ENCODE measurements at regions not wholly inside any gene's neighbourhood (a gene's known extent, or its start where the extent isn't known, plus 50 kb on each side); places are given as distances from the start of the nearest gene placed in this dataset.
"Not testable (repeated sequence)": the region's sequence is repeated elsewhere in the genome, so short reads cannot be mapped to it uniquely, and the experiment has no call there.

- Mint-ChIP-seq H3K9me3 (ENCODE audit: unreplicated experiment) (peaks cover 9% of the 10 kb centered on the region), H3K36me3 (ENCODE audit: insufficient read depth, unreplicated experiment) (no peaks in the 10 kb centered on the region), H3K4me1 (ENCODE audit: insufficient read depth, unreplicated experiment) (peaks cover 12% of the 10 kb centered on the region), H3K27ac (ENCODE audit: low read depth, unreplicated experiment) (no peak overlapping the region), H3K4me3 (ENCODE audit: unreplicated experiment) (no peak overlapping the region), H3K27me3 (ENCODE audit: insufficient read depth, unreplicated experiment) (no peaks in the 10 kb centered on the region)
- CTCF ChIA-PET = interaction anchor here (0.7 kb wide), 1 partner anchor 257 kb away, joined by 3 read pairs; no protein-coding TSS in a partner anchor
- POLR2A ChIA-PET = no interaction called here
- no peak for TF ChIP-seq CTCF (IDR thresholded peaks at IDR 0.05; ENCODE audit: unreplicated experiment)
- DNase-seq (ENCODE audit: unreplicated experiment) = no peak
- no TSS peak for BruUV-seq (replicated peaks)
- intact Hi-C loops (cut with micrococcal nuclease) = no loop called here
Measured at GRCh38 chr12:42868291-42868690, 278.7 kb upstream of the PRICKLE1 start.

GRCh38 chr12:42865282-42865681 lies 275.7 kb upstream of the PRICKLE1 start:
- peaks cover 23% of the 10 kb centered on the region for H3K4me1 Mint-ChIP-seq (ENCODE audit: insufficient read depth, unreplicated experiment)
- POLR2A ChIA-PET = no interaction called here
- H3K4me3 Mint-ChIP-seq (ENCODE audit: unreplicated experiment) = no peak overlapping the region
- H3K9me3 Mint-ChIP-seq (ENCODE audit: unreplicated experiment) = peaks cover 9% of the 10 kb centered on the region
- peak overlapping the region; percentile 76 for H3K27ac Mint-ChIP-seq (ENCODE audit: low read depth, unreplicated experiment)
- CTCF ChIA-PET = no interaction called here
- H3K36me3 Mint-ChIP-seq (ENCODE audit: insufficient read depth, unreplicated experiment) = no peaks in the 10 kb centered on the region
- DNase-seq (ENCODE audit: unreplicated experiment) = no peak
- TF ChIP-seq CTCF (IDR thresholded peaks at IDR 0.05; ENCODE audit: unreplicated experiment) = no peak
- intact Hi-C loops (cut with micrococcal nuclease) = no loop called here
- no TSS peak for BruUV-seq (replicated peaks)
- H3K27me3 Mint-ChIP-seq (ENCODE audit: insufficient read depth, unreplicated experiment) = no peaks in the 10 kb centered on the region

- peaks cover 23% of the 10 kb centered on the region for H3K4me1 Mint-ChIP-seq (ENCODE audit: insufficient read depth, unreplicated experiment)
- intact Hi-C loops (cut with micrococcal nuclease) = no loop called here
- H3K27me3 Mint-ChIP-seq (ENCODE audit: insufficient read depth, unreplicated experiment) = no peaks in the 10 kb centered on the region
- H3K36me3 Mint-ChIP-seq (ENCODE audit: insufficient read depth, unreplicated experiment) = no peaks in the 10 kb centered on the region
- H3K27ac Mint-ChIP-seq (ENCODE audit: low read depth, unreplicated experiment) = peak overlapping the region; percentile 28
- no peak for DNase-seq (ENCODE audit: unreplicated experiment)
- ChIA-PET CTCF (no interaction called here), POLR2A (interaction anchor here (0.7 kb wide), 1 partner anchor 212 kb away, joined by 3 read pairs; no protein-coding TSS in a partner anchor)
- BruUV-seq (replicated peaks) = no TSS peak
- TF ChIP-seq CTCF (IDR thresholded peaks at IDR 0.05; ENCODE audit: unreplicated experiment) = no peak
- no peak overlapping the region for H3K4me3 Mint-ChIP-seq (ENCODE audit: unreplicated experiment)
- peaks cover 5% of the 10 kb centered on the region for H3K9me3 Mint-ChIP-seq (ENCODE audit: unreplicated experiment)
Measured at GRCh38 chr12:42862055-42862454, 272.5 kb upstream of the PRICKLE1 start.

GRCh38 chr12:42860331-42860730 lies 270.8 kb upstream of the PRICKLE1 start:
- H3K27ac Mint-ChIP-seq (ENCODE audit: low read depth, unreplicated experiment); H3K36me3 Mint-ChIP-seq (ENCODE audit: insufficient read depth, unreplicated experiment); H3K27me3 Mint-ChIP-seq (ENCODE audit: insufficient read depth, unreplicated experiment); H3K9me3 Mint-ChIP-seq (ENCODE audit: unreplicated experiment); DNase-seq (ENCODE audit: unreplicated experiment); H3K4me3 Mint-ChIP-seq (ENCODE audit: unreplicated experiment); BruUV-seq (replicated peaks); POLR2A ChIA-PET; intact Hi-C loops (cut with micrococcal nuclease): not testable (repeated sequence)
- CTCF ChIA-PET = interaction anchor here (0.7 kb wide), 1 partner anchor 326 kb away, joined by 3 read pairs; no protein-coding TSS in a partner anchor
- H3K4me1 Mint-ChIP-seq (ENCODE audit: insufficient read depth, unreplicated experiment) = peaks cover 15% of the 10 kb centered on the region

GRCh38 chr12:42859612-42860011 lies 270.1 kb upstream of the PRICKLE1 start:
- no peak for DNase-seq (ENCODE audit: unreplicated experiment)
- intact Hi-C loops (cut with micrococcal nuclease) = no loop called here
- BruUV-seq (replicated peaks) = no TSS peak
- ChIA-PET POLR2A (no interaction called here), CTCF (no interaction called here)
- no peak overlapping the region for H3K27ac Mint-ChIP-seq (ENCODE audit: low read depth, unreplicated experiment)
- no peaks in the 10 kb centered on the region for H3K27me3 Mint-ChIP-seq (ENCODE audit: insufficient read depth, unreplicated experiment)
- TF ChIP-seq CTCF (IDR thresholded peaks at IDR 0.05; ENCODE audit: unreplicated experiment) = no peak
- peaks cover 11% of the 10 kb centered on the region for H3K4me1 Mint-ChIP-seq (ENCODE audit: insufficient read depth, unreplicated experiment)
- H3K36me3 Mint-ChIP-seq (ENCODE audit: insufficient read depth, unreplicated experiment) = no peaks in the 10 kb centered on the region
- H3K9me3 Mint-ChIP-seq (ENCODE audit: unreplicated experiment) = no peaks in the 10 kb centered on the region
- H3K4me3 Mint-ChIP-seq (ENCODE audit: unreplicated experiment) = no peak overlapping the region
